Ectodermal cell (in vitro differentiated cells): ENCODE measurements at regions not wholly inside any gene's neighbourhood (a gene's known extent, or its start where the extent isn't known, plus 50 kb on each side); places are given as distances from the start of the nearest gene placed in this dataset.

ENCODE experiments used
- H3K27ac ChIP-seq: 2 replicates; pipeline ENCODE4 v1.7.0; 2013; ENCODE audit warnings: mild to moderate bottlenecking, low read depth, low read length; ENCODE audit not compliant: insufficient read depth, poor library complexity, severe bottlenecking
- H3K27me3 ChIP-seq: 2 replicates; pipeline ENCODE4 v1.7.0; 2013; ENCODE audit warnings: mild to moderate bottlenecking, low read length; ENCODE audit not compliant: insufficient read depth, control insufficient read depth, poor library complexity, severe bottlenecking
- H3K36me3 ChIP-seq: one replicate; pipeline ENCODE4 v1.7.0; 2013; ENCODE audit warnings: low read length; ENCODE audit not compliant: control insufficient read depth, insufficient read depth
- H3K4me1 ChIP-seq: one replicate; pipeline ENCODE4 v1.7.0; 2013; ENCODE audit warnings: low read length; ENCODE audit not compliant: control insufficient read depth, insufficient read depth
- H3K4me3 ChIP-seq: 2 replicates; pipeline ENCODE4 v1.7.0; 2013; ENCODE audit warnings: low read depth, low read length, control low read depth; ENCODE audit not compliant: insufficient read depth
- H3K9me3 ChIP-seq: 2 replicates; pipeline ENCODE4 v1.7.0; 2013; ENCODE audit warnings: mild to moderate bottlenecking, low read length, moderate library complexity; ENCODE audit not compliant: control insufficient read depth
- WGBS, 2 experiments: methylation state at CpG; one replicate each; pipeline ENCODE4 v1.1.7; 2013; ENCODE audit warnings: missing lambda C conversion rate in 2 of 2; 5-methylcytosine and 5-hydroxymethylcytosine counted together

DNA sequence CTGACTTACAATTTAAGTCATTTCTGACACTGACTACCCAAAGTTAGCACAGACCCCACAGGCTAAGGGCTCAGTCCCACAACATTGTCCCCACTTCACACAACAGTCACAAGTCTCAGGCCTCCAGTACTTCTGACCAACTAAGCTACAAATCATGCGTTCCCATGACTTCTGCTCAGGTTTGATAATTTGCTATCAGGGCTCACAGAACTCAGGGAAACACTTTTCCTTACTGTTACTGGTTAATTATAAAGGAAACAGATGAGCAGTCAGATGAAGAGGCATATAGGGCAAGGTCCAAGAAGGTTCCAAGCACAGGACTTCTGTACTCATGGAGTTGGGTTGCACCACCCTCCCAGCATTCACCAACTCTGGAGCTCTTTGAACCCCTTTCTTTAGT lies 151.2 kb upstream of the TNR start:
- Histone ChIP-seq H3K4me3 (no peak overlapping the region), H3K36me3 (no peaks in the 10 kb centered on the region), H3K9me3 (no peaks in the 10 kb centered on the region), H3K4me1 (no peaks in the 10 kb centered on the region), H3K27ac (no peak overlapping the region), H3K27me3 (peaks cover 5% of the 10 kb centered on the region)
- 98 to 100% methylated on average over 1 of the region's 1 CpG for WGBS, 2 experiments

DNA sequence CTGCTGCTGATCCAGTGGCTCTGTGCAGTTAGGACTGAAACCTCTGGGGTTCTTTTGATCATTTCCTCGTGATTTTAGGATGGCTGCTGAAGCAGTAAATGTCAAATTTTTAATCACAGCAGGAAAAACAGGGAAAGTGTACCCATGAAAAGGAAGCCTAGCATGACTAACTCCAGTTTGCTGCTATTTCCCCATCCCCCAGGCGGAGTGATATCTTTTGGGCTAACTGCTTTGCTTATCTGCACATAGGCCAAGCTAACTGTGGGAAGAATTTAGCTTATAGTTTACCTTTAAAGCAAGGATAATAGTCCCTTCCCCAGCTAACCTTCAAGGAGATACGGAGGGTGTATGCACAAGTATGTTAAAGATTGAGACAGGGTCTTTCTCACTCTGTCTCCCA lies 149.8 kb upstream of the TNR start:
- peaks cover 5% of the 10 kb centered on the region for H3K4me1 ChIP-seq
- H3K27me3 ChIP-seq, result peaks cover 5% of the 10 kb centered on the region
- WGBS, 2 experiments, result 87 to 90% methylated on average over 3 of the region's 3 CpGs
- H3K9me3 ChIP-seq, result no peaks in the 10 kb centered on the region
- H3K27ac ChIP-seq, result no peak overlapping the region
- no peaks in the 10 kb centered on the region for H3K36me3 ChIP-seq
- H3K4me3 ChIP-seq, result no peak overlapping the region

DNA sequence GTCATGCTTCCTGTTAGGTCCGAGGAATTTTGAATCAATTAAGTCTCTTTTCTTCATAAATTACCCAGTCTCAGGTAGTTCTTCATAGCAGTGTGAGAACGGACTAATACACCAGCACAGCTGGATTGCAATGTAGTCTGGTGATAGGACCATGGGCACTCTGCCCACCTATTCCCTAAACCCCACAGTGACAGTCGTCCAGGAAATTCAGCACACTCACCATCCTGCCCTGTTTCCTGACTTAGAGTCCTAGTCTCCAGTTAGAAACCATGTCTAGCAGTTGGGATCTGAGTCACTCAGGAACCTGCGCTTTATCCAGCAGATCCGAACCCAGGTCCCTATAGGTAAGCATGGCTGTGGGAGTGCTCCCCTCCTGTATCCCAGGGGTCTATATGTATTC lies 149.3 kb upstream of the TNR start:
- Histone ChIP-seq H3K4me1 (peaks cover 5% of the 10 kb centered on the region), H3K36me3 (no peaks in the 10 kb centered on the region), H3K4me3 (no peak overlapping the region), H3K27me3 (peaks cover 5% of the 10 kb centered on the region), H3K27ac (no peak overlapping the region), H3K9me3 (no peaks in the 10 kb centered on the region)
- 89 to 95% methylated on average over 5 of the region's 5 CpGs for WGBS, 2 experiments

DNA sequence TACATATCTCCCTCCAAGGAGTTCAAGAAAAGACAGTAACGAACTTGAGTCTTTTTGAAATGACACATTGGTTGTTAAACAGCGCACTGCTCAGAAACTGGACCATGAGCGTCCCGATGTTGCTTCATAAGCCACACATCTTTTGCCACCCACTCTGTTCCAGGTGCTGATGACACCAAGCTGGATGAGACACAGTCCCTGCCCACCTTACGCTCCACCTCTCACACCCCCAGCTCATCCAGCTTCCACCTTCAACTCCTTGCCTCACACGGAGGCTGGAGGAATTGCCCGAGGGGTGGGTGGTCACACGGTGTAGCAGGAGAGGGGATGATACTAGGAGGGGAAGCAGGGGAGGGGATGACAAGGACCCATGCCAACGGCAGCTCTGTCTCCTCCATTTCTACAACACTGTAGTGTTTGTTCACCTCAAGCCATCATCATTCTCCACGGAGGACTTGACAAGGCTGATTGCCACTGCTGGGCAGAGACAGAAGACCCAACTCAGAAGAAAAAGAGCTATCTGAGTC lies 148.5 kb upstream of the TNR start:
- 85 to 91% methylated on average over 7 to 10 of the region's 10 CpGs for WGBS, 2 experiments
- Histone ChIP-seq H3K27ac (no peak overlapping the region), H3K36me3 (no peaks in the 10 kb centered on the region), H3K4me3 (no peak overlapping the region), H3K9me3 (no peaks in the 10 kb centered on the region), H3K27me3 (peaks cover 11% of the 10 kb centered on the region), H3K4me1 (peaks cover 5% of the 10 kb centered on the region)

DNA sequence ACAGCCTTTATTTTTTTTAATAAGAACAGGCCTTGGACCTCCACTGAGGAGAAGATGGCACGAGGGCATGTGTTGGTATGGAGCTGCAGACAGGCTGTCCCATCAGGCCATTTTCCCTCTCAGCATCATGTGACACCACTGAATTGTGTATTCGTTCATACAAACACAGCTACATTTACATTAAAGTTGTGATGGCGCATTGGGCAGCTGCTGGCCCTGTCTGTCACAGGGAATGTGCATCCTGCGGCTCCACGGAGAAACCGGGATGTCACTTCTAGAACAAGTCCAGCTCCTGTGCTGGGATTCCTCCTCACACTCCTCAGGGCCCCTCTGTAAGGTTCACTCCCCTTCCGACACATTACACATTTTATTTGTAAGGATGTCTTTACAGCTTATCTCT lies 147.6 kb upstream of the TNR start:
- peaks cover 11% of the 10 kb centered on the region for H3K27me3 ChIP-seq
- H3K36me3 ChIP-seq, result no peaks in the 10 kb centered on the region
- H3K9me3 ChIP-seq, result no peaks in the 10 kb centered on the region
- 93 to 94% methylated on average over 7 of the region's 7 CpGs for WGBS, 2 experiments
- no peak overlapping the region for H3K4me3 ChIP-seq
- peaks cover 5% of the 10 kb centered on the region for H3K4me1 ChIP-seq
- no peak overlapping the region for H3K27ac ChIP-seq

DNA sequence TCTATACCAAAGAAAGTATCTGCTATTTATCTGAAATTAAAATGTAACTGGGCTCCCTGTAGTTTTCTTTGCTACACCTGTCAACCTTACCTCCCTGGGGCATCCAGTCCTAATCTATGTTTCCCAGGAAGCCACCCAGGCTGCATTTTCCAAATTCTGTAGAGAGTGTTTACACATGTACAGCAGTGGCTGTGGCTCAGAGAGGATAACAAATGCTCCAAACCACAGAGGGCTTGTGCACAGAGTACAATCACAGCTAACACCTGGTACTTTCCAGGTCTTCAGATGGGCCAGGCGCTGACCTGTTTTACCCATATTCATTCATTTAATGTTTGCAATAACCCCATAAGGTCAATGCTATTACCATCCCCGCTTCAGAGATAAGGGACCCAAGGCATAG lies 146.5 kb upstream of the TNR start:
- Histone ChIP-seq H3K9me3 (no peaks in the 10 kb centered on the region), H3K4me3 (no peak overlapping the region), H3K36me3 (no peaks in the 10 kb centered on the region), H3K4me1 (peaks cover 5% of the 10 kb centered on the region), H3K27me3 (peaks cover 11% of the 10 kb centered on the region), H3K27ac (no peak overlapping the region)
- 93% methylated on average over 2 of the region's 2 CpGs for WGBS, 2 experiments

DNA sequence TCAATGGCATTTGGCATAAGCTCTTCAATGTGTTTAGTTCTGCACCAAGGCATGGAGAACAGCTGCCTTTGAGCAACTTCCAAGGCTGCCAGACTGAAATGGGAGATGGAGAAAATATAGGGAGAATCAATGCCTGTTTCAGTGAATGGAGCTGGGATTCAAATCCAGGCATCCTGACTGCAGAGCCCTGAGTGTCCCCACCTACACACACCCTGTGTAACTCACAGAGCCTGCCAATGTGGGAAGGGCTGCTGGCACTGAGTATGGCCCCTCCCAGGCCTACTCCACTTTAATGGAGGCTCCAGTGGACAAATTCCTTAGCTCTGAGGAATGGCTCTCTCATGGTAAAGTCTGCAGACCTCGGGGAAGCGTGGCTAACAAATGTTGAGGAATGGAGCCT lies 145.6 kb upstream of the TNR start:
- peaks cover 5% of the 10 kb centered on the region for H3K4me1 ChIP-seq
- no peak overlapping the region for H3K4me3 ChIP-seq
- H3K27ac ChIP-seq, result no peak overlapping the region
- peaks cover 11% of the 10 kb centered on the region for H3K27me3 ChIP-seq
- H3K36me3 ChIP-seq, result no peaks in the 10 kb centered on the region
- no peaks in the 10 kb centered on the region for H3K9me3 ChIP-seq
- 92 to 97% methylated on average over 2 of the region's 2 CpGs for WGBS, 2 experiments

DNA sequence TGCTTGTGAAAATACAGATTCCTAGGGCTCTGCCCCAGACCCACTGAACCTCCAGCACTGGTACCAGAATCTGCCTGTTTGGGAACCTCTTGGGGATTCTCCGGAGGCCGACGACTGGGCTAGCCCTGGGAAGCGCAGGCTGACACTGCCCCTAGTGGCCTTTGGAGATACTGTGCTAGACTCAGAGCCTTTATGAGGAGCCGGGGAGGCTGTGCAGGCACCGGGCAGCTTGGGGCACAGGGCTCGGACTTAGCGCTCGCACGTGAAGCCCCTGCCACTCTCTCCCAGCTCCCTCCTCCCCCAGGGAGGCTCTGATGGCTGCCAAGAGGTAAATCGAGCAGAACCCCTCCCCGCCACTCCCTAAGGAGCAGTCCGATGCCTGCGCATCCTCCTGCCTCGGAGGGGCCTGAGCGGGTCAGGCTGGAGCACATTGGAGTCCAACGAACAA lies 144.6 kb upstream of the TNR start:
- no peak overlapping the region for H3K27ac ChIP-seq
- no peak overlapping the region for H3K4me3 ChIP-seq
- H3K36me3 ChIP-seq, result no peaks in the 10 kb centered on the region
- peaks cover 11% of the 10 kb centered on the region for H3K27me3 ChIP-seq
- H3K9me3 ChIP-seq, result no peaks in the 10 kb centered on the region
- 9 to 10% methylated on average over 17 of the region's 17 CpGs for WGBS, 2 experiments
- H3K4me1 ChIP-seq, result peaks cover 5% of the 10 kb centered on the region

DNA sequence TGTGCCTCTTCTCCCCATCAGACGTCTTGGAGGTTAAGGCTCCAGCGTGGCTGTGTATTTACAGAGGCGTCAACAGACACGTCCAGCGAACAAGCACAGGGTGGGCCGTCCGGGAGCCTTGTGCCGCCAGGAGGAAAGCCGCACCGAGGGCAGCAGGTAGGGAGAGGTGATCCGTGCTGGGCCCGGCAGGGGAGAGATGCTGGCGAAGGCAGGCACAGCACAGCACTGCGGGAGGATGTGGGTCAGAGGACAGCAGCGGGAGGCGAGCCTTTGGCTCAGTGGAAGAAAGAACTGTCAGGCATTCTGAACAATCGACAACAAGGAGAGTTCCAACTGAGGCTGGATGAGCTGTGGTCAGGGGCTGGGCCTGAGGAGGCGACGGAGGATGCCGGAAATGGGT lies 144.1 kb upstream of the TNR start:
- Histone ChIP-seq H3K4me1 (peaks cover 5% of the 10 kb centered on the region), H3K27me3 (peaks cover 11% of the 10 kb centered on the region), H3K36me3 (no peaks in the 10 kb centered on the region), H3K27ac (no peak overlapping the region), H3K9me3 (no peaks in the 10 kb centered on the region), H3K4me3 (no peak overlapping the region)
- 28% methylated on average over 20 of the region's 20 CpGs for WGBS, 2 experiments

DNA sequence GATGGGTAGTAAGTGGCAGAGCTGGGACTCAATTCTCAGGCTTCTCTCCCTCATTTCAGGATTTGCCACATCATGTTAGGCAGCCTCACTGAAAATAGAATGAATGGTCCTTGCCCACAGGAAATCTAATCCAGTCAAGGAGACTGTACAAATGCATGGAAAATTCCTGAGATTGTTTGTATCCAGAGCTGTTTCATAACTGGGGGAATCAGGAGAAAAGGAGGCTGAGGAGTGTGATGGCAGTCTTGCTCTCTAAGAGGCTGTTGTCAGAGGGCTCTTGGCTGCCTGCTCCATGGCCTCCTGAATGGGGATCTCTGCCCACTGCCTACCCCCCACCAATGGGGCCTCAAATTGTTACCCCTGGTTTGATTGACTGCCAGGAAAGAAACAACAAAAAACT lies 141.9 kb upstream of the TNR start:
- peaks cover 11% of the 10 kb centered on the region for H3K27me3 ChIP-seq
- H3K27ac ChIP-seq, result no peak overlapping the region
- H3K4me1 ChIP-seq, result peaks cover 5% of the 10 kb centered on the region
- no peak overlapping the region for H3K4me3 ChIP-seq
- H3K36me3 ChIP-seq, result no peaks in the 10 kb centered on the region
- H3K9me3 ChIP-seq, result no peaks in the 10 kb centered on the region

DNA sequence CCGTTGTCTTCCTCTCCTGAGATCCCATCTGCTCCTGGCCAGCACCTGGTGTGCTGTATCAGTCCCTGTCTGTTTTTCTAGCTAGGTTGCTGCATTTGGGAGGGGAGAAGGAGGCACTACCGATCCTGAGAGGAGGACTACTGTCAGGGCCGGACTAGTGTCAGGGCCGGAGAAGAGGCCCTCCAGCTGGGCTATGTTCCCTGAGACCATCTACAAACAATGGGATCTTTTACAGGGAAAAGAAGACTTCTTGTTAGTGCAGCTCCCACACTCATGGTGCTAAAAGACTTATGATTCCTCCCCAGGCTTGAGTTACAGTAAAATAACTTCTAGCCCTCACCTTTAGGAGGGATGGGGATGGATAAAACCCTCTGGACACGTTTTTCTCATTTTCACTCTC lies 141.0 kb upstream of the TNR start:
- Histone ChIP-seq H3K36me3 (no peaks in the 10 kb centered on the region), H3K9me3 (no peaks in the 10 kb centered on the region), H3K4me3 (no peak overlapping the region), H3K27me3 (peaks cover 6% of the 10 kb centered on the region), H3K4me1 (peaks cover 5% of the 10 kb centered on the region), H3K27ac (no peak overlapping the region)
- WGBS, 2 experiments, result 74 to 75% methylated on average over 5 of the region's 5 CpGs
